Stimulated activated CD8-positive, alpha-beta memory T cell treated with anti-CD3 and anti-CD28 coated beads, Interleukin-7, amount 100 ng/mL, for 4 hours (primary cell): ENCODE measurements at regions not wholly inside any gene's neighbourhood (a gene's known extent, or its start where the extent isn't known, plus 50 kb on each side); places are given as distances from the start of the nearest gene placed in this dataset.

Experiments
- DNase-seq, 2 donors: peaks; one replicate each; pipeline ENCODE4 v3.0.0-alpha.2; 2020; ENCODE audit warnings: low read depth in 2 of 2

GRCh38 chr20:58139849-58140786, 88.3 kb downstream of the ANKRD60 start:
- no peak for DNase-seq

DNA sequence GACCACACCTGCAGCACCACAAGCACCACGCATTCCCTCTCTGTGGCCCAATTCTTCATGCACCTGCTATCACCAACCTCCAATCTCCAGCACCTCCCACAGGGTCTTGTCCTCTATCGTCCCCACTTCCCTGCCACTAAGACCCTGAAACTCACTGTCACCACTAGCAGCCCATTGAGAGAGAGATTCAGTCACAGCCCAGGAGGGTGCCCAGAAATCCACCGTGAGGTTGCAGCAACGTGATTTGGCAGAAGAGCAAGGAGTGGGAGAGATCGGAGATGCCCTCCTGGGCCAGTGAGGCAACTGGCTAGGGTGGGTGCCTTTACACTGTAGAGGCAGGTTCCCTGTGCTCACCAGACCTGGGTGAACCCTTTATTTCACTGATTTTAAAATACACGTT, 90.1 kb downstream of the ANKRD60 start:
- DNase-seq = no peak

DNA sequence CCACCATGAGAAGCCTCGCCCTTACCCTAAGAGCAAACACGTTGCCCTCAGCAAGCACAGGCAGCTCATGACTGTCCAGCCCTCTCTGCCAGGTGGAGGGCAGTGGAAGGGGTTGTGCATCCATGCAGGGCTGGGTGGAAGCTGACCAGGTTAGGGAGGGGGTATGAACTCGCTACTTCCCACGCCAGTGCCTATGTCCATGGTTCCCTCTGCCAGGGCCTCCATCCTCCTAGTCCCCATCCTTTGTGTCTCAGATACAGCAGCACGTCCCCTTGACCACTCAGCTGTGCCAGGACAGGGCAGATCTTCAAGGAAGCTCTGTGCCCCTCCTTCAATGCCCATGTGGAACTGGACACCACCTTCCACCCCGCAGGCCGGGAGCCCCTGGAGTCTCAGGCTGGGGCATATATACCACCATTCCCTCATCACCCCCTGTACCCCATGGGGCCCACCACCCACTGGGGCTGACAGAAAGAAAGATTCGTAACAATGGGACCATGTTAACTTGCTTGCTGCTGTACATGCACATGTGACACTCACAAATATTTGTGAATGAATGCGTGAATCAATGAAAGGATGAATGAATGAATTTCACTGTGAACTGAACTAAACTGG, 90.7 kb downstream of the ANKRD60 start:
- no peak for DNase-seq

DNA sequence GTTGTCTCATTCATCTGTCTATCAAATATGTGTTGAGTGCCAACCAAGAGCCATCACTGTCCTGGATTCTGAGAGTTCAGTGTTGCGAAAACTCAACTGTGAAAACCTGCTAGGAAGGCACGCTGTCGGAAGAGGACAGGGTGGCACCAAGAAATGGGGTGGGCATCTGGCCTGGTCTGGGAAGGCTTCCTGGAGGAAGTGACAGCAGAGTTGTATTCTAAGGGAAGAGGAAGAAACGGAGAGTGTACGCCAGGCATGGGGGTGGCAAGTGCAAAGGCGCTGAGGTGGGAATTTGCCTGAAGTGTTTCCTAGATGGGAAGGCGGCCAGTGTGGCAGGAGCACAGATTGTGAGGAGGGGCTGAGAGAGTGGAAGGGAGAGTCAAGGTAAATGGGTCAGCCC, 91.2 kb downstream of the ANKRD60 start:
- DNase-seq = no peak

DNA sequence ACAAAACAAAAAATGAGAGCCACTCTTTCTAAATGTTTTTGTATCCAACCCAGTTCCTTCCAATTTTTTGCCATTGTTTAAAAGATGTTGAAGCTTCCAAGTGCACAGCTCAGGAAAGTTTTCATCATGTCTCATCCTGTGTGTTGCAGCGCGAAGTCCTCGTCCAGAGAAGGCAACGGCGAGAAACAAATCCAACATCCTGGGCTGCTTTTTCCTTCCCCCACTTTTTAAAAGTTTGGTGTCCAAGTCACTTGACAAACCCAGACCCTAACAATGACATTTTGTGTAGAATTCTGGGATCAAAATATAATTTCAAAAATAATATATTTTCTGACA, 92.3 kb downstream of the ANKRD60 start:
- DNase-seq = no peak

GRCh38 chr20:58135441-58136148, 92.9 kb downstream of the ANKRD60 start:
- no peak for DNase-seq

- DNase-seq = no peak
These were observed 95.2 kb downstream of the ANKRD60 start for GRCh38 chr20:58133020-58133808.

DNA sequence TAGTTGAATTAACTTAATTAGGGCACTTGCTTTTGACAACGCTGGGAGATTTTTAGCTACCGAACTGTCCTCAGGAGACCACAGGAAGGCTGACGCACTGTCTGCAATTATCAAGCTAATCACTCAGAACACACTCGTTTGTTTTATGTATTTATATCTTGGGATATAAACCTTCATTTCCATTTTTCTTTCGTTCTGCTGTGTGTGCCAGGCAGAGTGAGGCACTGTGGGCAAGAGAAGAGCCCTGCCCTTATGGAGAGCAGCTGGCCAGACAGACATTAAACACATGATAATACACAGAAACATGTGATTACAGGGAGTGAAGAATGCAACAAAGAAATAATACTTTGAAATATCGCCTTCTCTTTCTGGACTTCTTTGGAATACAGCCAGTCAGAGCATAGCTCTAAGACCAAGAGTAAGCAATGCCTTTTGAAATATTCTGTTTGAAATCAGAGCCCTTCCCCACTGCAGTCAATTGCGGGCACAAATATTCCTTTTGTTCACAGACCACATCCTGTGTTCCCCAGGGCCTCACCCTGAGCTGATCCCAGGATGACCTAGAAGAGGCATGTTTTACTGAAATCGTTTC, 96.8 kb downstream of the ANKRD60 start:
- no peak for DNase-seq

GRCh38 chr20:58131151-58131550, 97.3 kb downstream of the ANKRD60 start:
- no peak for DNase-seq

DNA sequence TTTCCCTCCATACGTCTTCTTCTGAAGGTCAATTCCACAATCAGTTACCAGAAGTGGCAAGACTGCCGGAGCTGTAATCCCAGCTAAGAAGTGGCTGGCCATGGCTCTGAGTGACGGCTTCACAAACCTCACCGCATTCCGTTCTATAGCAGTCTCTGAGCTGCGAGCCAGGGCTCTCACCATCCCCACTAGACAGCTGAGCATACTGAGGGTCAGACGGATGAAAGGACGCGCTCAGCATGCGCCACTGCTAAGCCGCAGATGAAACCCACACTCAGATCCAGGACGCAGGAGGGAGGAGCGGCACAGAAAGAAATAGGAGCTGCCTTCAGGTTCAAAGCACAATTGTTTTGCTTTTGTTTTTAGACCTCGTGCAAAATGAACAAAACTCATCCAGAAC, 97.9 kb downstream of the ANKRD60 start:
- no peak for DNase-seq

- DNase-seq = no peak
These were observed 98.3 kb downstream of the ANKRD60 start for GRCh38 chr20:58130156-58130555.

GRCh38 chr20:58129721-58130151, 98.7 kb downstream of the ANKRD60 start:
- no peak for DNase-seq

DNA sequence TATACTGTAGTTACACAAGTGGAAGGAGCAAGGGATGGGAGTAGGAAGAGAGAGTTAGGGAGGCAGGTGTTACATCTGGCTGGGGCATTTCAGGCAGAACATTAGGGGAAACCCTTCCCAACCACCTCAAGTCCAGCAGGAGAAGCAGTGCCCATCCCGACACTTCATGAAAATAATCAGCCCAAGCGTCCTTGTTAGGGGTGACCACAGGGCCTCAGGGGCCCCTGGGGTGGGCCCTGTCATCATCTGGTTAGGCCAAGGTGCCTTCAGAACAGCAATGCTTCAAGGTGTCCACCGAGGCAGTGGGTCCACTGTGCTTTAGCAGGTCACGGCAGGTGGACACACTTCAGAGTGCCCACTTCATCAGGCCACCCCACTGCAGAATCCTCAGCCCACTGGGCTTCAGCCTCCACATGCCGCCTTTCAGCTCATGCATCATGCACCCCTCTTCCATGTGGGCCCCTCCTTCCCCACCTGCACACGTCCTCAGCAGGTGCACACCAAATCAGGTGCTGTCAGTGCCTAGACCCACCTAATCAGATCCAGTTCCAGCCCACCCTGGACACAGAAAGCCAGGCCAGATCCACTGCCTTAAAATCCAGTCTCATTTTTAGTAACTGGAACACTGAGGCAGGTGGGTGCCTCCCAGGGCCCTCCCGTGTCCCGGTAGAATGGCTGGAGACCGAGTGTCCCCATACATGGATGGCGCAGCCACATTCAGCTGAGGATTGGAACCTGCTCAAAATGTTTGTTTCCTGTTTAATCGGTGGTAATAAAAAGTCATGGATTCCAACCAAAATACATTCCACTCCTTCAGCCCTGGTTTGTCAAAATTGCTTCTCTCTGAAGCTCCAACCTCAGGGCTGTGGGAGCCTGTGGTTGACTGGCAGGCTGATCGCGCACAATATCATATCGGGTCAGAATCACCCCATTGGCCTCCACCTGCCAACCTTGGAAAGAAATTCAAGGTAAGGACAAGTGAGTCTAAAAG, 99.5 kb downstream of the ANKRD60 start:
- DNase-seq = no peak

DNA sequence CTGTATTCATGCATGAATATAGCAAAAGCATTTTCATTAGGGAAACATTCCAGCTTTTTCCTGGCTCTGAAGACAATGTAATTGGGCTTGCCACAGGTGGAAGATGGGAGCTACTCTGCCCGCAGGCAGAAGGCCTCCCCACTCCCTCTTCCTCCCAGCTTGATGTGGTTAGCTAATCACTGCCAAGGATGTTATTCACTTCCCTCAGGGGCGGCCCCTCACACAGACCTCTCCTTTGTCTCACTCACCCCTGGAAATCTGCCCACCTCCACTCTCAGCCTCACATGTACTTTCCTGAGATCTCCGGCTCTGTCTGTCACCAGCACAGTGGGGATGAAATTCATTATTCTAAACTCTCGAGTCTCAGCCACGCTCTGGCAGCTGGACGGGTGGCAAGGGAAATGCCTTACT, 100.7 kb downstream of the ANKRD60 start:
- DNase-seq = no peak

GRCh38 chr20:58125726-58126125, 102.7 kb downstream of the ANKRD60 start:
- no peak for DNase-seq

- no peak for DNase-seq
These were observed 110.5 kb downstream of the ANKRD60 start for GRCh38 chr20:58117944-58118343.

DNA sequence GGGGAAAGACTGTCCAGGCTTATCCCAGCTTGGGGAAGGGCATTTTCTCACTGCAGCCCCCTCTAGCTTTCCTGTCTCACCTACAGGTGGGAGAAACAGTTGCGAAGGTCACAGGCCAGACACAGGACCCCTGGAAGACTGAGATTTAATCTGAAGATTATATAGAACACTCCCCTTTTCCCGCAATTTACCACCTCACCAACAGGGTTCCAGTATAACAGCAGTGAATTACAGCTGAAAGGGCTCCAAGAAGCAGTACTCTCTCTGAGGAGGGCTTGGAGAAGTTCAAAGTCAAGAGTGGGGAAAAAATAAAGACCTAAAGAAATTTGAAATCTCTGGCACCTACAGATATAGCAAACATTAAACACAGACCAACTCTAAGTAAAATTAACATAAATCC, 111.9 kb downstream of the ANKRD60 start:
- no peak for DNase-seq

GRCh38 chr20:58113716-58114115, 114.7 kb downstream of the ANKRD60 start:
- no peak for DNase-seq

- DNase-seq = no peak
These were observed 116.3 kb downstream of the ANKRD60 start for GRCh38 chr20:58112017-58112781.
